BLaER1 (cell line): ENCODE measurements at regions not wholly inside any gene's neighbourhood (a gene's known extent, or its start where the extent isn't known, plus 50 kb on each side); places are given as distances from the start of the nearest gene placed in this dataset.

Experiments used
- H3K27ac ChIP-seq: shearing (Covaris generic); formaldehyde crosslinking; 2 replicates; pipeline ENCODE4 v1.8.1; 2022
- H3K27me3 ChIP-seq: shearing (Covaris generic); formaldehyde crosslinking; 2 replicates; pipeline ENCODE4 v1.8.1; 2022
- H3K36me3 ChIP-seq: shearing (Covaris generic); formaldehyde crosslinking; 2 replicates; pipeline ENCODE4 v1.8.1; 2022
- H3K4me1 ChIP-seq: shearing (Covaris generic); formaldehyde crosslinking; 2 replicates; pipeline ENCODE4 v1.8.1; 2022
- H3K4me2 ChIP-seq: shearing (Covaris generic); formaldehyde crosslinking; 2 replicates; pipeline ENCODE4 v1.8.1; 2022
- H3K4me3 ChIP-seq: shearing (Covaris generic); formaldehyde crosslinking; 2 replicates; pipeline ENCODE4 v1.8.1; 2022
- H3K9ac ChIP-seq: shearing (Covaris generic); formaldehyde crosslinking; 2 replicates; pipeline ENCODE4 v1.8.1; 2022
- H3K9me3 ChIP-seq: shearing (Covaris generic); formaldehyde crosslinking; 2 replicates; pipeline ENCODE4 v1.8.1; 2022
- H4K20me1 ChIP-seq: shearing (Covaris generic); formaldehyde crosslinking; 2 replicates; pipeline ENCODE4 v1.8.1; 2022
- Cebpa-rat ChIP-seq: shearing (Covaris generic); IDR thresholded peaks from 2 replicates; pipeline ENCODE4 v1.8.1; 2022

DNA sequence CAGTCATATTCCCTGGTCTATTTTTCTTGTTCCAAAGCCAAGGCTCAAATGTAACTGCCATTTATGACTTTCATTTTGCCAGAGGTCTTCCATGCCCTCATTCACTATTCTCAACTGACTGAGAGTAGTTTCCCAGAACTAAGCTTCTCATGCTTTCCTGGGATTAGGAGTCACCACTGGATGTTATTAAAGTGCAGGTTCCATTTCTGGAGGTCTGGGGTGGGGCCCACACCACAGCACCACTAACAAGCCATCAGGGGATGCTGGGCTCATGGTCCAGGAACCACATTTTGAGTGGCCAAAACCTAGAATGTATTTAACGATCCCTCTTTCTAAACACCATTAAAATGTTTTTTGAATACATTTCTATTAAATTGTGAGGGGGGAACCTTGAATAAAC is 677.6 kb downstream of the SEMA5A start:
- Histone ChIP-seq H3K4me2 (no peak overlapping the region), H3K4me1 (peaks cover 13% of the 10 kb centered on the region), H3K9me3 (no peaks in the 10 kb centered on the region), H4K20me1 (no peaks in the 10 kb centered on the region), H3K27ac (no peak overlapping the region), H3K9ac (no peak overlapping the region), H3K4me3 (no peak overlapping the region), H3K27me3 (no peaks in the 10 kb centered on the region), H3K36me3 (no peaks in the 10 kb centered on the region)
- no peak for TF ChIP-seq Cebpa-rat

DNA sequence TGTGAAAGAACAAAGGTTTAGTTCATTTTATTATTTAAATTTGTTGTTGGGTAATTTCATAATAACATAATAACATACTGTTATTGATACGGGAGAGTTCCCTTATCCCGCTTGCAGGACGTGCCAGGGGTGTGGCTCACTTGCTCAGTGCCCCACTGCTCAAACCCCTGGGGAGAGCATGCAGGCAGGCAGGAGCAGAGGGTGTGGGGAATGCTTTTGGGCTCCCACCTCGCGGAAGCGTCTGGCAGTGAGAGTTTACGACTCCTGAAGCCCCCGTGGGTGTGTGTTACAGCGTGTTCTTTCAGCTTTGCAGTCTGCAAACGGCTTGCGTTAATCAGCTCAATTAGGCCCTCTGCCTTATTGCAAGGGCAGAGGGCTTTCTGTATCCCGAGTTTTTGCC is 675.9 kb downstream of the SEMA5A start:
- no peaks in the 10 kb centered on the region for H3K9me3 ChIP-seq
- H3K36me3 ChIP-seq = no peaks in the 10 kb centered on the region
- peaks cover 13% of the 10 kb centered on the region for H3K4me1 ChIP-seq
- H3K27me3 ChIP-seq = no peaks in the 10 kb centered on the region
- TF ChIP-seq Cebpa-rat = no peak
- no peak overlapping the region for H3K27ac ChIP-seq
- no peaks in the 10 kb centered on the region for H4K20me1 ChIP-seq
- H3K4me3 ChIP-seq = no peak overlapping the region
- no peak overlapping the region for H3K4me2 ChIP-seq
- no peak overlapping the region for H3K9ac ChIP-seq

DNA sequence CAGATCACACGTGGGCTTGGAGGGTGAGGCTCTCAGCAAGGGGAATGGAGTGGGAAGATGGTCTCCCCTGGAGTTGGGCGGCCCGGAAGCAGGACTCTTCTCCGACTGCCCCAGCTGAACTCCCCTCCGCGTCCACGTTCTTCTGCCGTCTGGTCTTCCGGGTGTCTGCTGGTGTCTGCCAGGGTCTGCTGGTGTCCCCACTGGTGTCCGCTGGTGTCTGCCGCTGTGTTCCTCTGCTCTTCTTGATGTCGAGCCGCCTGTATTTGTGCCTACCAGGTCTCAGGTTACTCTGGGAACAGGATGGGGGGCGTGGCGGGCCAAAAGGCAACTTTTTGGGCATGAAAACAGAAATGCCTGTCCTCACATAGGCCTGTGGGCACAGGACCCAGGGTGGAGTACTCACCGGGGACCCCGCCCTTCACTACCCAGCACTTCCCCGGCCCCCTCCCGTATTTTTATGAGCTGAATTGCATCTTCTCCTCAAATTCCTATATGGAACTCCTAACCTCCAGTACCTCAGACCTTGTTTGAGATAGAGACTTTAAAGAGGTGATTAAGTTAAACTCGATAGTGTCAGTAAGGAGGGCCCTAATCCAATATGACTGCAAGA is 675.4 kb downstream of the SEMA5A start:
- H3K27me3 ChIP-seq = no peaks in the 10 kb centered on the region
- H4K20me1 ChIP-seq = no peaks in the 10 kb centered on the region
- no peak overlapping the region for H3K27ac ChIP-seq
- H3K36me3 ChIP-seq = no peaks in the 10 kb centered on the region
- H3K4me1 ChIP-seq = peaks cover 8% of the 10 kb centered on the region
- no peak overlapping the region for H3K4me3 ChIP-seq
- no peaks in the 10 kb centered on the region for H3K9me3 ChIP-seq
- H3K4me2 ChIP-seq = no peak overlapping the region
- no peak for TF ChIP-seq Cebpa-rat
- H3K9ac ChIP-seq = no peak overlapping the region

DNA sequence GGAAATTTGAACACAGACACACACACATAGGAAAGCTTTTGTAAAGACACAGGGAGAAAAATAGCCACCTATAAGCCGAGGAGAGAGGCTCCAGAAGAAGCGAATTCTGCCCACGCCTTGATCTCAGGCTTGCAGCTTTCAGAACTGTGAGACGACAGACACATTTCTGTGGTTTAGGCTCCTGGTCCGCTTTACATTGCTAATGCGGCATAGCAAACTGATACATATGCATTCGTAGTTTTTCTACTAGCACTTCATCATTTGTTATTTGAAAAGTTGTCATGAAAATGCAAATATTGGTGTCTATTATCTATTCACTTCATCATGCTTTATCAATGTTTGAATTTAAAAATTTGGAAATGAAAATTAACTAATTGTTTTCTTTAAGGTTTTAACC is 674.9 kb downstream of the SEMA5A start:
- no peaks in the 10 kb centered on the region for H3K27me3 ChIP-seq
- H3K4me2 ChIP-seq = no peak overlapping the region
- no peaks in the 10 kb centered on the region for H3K9me3 ChIP-seq
- no peaks in the 10 kb centered on the region for H4K20me1 ChIP-seq
- TF ChIP-seq Cebpa-rat = no peak
- H3K27ac ChIP-seq = no peak overlapping the region
- no peak overlapping the region for H3K9ac ChIP-seq
- peaks cover 7% of the 10 kb centered on the region for H3K4me1 ChIP-seq
- H3K4me3 ChIP-seq = no peak overlapping the region
- no peaks in the 10 kb centered on the region for H3K36me3 ChIP-seq

DNA sequence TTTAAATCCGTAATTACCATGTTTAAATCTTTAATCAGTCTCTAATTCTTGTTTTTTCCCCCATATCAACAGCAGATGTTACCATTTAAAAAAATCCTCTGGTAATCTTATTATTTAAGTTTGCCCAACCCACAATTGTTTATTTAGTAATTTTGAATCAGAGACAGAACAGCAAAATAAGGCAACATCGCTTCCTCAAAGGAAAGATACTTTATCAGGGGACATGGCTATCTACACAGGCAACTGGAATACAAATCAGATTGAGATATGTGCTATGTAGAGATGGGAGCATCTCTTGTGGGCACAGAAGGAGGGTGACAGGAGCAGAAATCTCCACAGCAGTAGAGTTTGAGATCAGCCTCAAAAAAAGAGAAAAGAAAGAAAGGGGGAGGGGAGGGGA is 674.4 kb downstream of the SEMA5A start:
- Histone ChIP-seq H3K4me3 (no peak overlapping the region), H3K9ac (no peak overlapping the region), H3K27ac (no peak overlapping the region), H4K20me1 (no peaks in the 10 kb centered on the region), H3K4me2 (no peak overlapping the region), H3K27me3 (no peaks in the 10 kb centered on the region), H3K9me3 (no peaks in the 10 kb centered on the region), H3K4me1 (peaks cover 3% of the 10 kb centered on the region), H3K36me3 (no peaks in the 10 kb centered on the region)
- TF ChIP-seq Cebpa-rat = no peak

DNA sequence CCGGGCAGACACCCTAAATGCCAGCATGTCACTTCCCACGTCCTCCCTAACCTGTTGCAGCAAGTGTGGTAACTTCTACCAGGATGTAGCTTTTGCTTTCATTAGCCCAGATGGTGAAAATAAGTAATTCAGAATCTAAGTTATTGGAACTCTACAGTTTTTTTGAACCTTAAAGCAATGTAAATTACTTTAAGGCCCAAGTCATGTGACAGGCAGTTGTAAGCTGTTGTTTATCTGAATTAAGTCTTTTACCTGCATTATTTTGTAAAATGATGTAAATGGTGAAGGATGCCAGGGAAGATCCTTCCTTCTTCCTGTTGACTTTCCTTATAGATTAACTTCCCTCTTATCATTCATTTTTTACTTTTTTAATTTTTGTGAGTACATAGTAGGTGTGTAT is 670.2 kb downstream of the SEMA5A start:
- no peak overlapping the region for H3K4me3 ChIP-seq
- no peak overlapping the region for H3K9ac ChIP-seq
- no peaks in the 10 kb centered on the region for H3K27me3 ChIP-seq
- no peaks in the 10 kb centered on the region for H3K9me3 ChIP-seq
- no peak overlapping the region for H3K27ac ChIP-seq
- no peak overlapping the region for H3K4me2 ChIP-seq
- no peaks in the 10 kb centered on the region for H3K4me1 ChIP-seq
- no peak for TF ChIP-seq Cebpa-rat
- H4K20me1 ChIP-seq = no peaks in the 10 kb centered on the region
- H3K36me3 ChIP-seq = no peaks in the 10 kb centered on the region

DNA sequence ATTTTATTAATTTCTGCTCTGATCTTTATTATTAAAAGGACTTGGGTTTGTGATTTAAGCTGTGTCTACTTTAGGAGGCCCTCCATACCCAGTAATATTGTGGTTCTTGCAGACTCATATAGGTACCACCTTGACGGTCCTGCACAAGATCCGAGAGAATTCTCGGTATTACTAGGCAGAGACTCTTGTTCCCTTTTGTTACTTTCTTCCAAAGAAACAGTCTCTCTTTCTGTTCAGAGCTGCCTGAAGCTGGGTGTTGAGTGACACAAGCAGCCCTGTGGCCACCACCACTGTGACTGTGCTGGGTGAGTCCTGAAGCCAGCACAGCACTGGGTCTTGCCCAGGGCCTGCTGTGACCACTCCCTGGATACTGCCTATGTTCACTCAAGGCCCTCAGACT is 666.6 kb downstream of the SEMA5A start:
- Histone ChIP-seq H3K4me3 (no peak overlapping the region), H4K20me1 (no peaks in the 10 kb centered on the region), H3K27me3 (no peaks in the 10 kb centered on the region), H3K9ac (no peak overlapping the region), H3K4me2 (no peak overlapping the region), H3K9me3 (no peaks in the 10 kb centered on the region), H3K27ac (no peak overlapping the region), H3K4me1 (no peaks in the 10 kb centered on the region), H3K36me3 (no peaks in the 10 kb centered on the region)
- TF ChIP-seq Cebpa-rat = no peak

DNA sequence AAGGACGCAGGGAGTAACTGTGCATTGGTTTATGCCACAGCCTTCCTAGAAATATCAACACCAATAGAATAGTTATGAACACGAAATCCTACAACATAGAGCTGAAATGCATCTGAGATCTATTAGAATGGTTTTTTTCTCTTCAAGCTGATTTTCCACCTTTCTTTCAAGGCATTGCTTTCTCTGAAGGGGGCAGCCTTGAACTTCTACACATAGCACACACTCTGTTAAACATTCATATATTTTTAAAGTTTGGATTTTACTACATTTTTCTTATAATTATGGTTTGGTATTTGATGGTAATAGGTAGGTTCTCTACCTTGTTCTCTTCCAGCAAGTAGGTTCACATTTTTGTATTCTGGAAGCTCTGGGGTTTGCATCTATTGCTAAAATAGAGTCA is 661.8 kb downstream of the SEMA5A start:
- no peak for TF ChIP-seq Cebpa-rat
- H3K4me3 ChIP-seq = no peak overlapping the region

DNA sequence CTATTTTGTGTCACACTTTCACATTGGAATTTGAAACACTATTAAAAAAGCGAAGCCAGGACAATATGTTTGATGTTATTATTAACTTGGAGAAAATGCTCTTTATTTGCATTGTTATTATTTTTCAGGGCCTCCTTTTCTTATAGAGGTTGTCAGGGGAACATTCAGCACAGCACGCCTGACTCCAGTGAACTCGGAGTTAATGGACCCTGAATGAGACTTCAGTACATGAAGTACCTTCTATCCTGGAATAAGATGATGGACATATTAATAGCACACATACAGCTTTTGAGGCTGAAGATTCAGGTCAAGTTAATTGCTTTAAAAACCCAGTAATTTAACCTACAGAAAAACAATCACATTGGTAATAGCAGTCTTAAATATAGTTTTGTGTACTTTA is 652.9 kb downstream of the SEMA5A start:
- no peak for TF ChIP-seq Cebpa-rat
- Histone ChIP-seq H3K4me1 (peaks cover 7% of the 10 kb centered on the region; the same call in 1 of the 2 replicates), H3K4me3 (no peak overlapping the region), H3K4me2 (no peak overlapping the region), H3K27me3 (no peaks in the 10 kb centered on the region), H3K9me3 (no peaks in the 10 kb centered on the region), H3K27ac (no peak overlapping the region), H4K20me1 (no peaks in the 10 kb centered on the region), H3K36me3 (no peaks in the 10 kb centered on the region), H3K9ac (no peak overlapping the region)

More for the DNA sequence above, 661.8 kb downstream of the SEMA5A start:
- peaks cover 3% of the 10 kb centered on the region; the same call in 1 of the 2 replicates for H3K9me3 ChIP-seq
- H4K20me1 ChIP-seq = no peaks in the 10 kb centered on the region
- no peak overlapping the region for H3K27ac ChIP-seq
- no peak overlapping the region for H3K4me2 ChIP-seq
- H3K9ac ChIP-seq = no peak overlapping the region
- H3K4me1 ChIP-seq = no peaks in the 10 kb centered on the region
- no peaks in the 10 kb centered on the region for H3K27me3 ChIP-seq
- no peaks in the 10 kb centered on the region for H3K36me3 ChIP-seq

DNA sequence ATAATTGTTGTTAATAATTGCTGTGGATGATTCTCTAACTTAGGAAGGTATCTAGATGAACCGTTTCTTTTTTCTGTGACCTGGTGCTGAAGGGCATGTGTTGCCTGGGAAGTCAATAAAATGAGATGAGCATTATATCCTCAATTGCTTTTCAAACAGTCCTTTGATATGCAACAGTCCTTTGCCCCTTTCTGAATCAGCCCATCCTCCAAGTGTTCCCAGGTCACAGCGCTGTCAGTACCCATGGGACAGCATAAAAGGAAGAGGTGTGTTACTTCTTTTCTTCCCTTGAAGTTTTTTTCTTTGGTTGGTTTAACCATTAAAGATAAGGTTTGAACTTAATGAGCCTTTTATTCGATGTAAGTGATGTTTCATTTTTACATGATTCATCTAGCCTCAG is 651.8 kb downstream of the SEMA5A start:
- Histone ChIP-seq H3K27ac (no peak overlapping the region), H3K9ac (no peak overlapping the region), H3K4me2 (no peak overlapping the region), H3K36me3 (no peaks in the 10 kb centered on the region), H3K27me3 (no peaks in the 10 kb centered on the region), H4K20me1 (no peaks in the 10 kb centered on the region), H3K4me3 (no peak overlapping the region), H3K4me1 (peaks cover 7% of the 10 kb centered on the region; the same call in 1 of the 2 replicates), H3K9me3 (no peaks in the 10 kb centered on the region)
- no peak for TF ChIP-seq Cebpa-rat

DNA sequence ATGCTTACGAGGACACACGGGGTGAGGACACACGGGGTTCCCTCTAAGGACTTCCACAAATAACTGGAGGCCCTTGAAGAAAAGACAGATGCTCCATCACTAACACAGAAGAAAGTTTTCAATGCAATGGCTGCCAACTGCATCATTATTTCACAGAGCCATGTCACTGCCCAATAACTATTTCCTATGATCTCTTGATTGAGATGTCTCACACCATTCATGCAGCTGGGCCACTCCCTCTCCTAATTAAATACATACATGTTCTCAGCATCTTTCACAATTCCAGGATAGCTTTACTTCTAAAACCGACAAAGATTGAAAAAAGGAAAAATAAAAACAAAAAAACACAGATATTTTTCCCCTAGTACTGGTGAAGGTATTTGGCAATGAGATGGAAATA is 650.8 kb downstream of the SEMA5A start:
- H3K9me3 ChIP-seq = no peaks in the 10 kb centered on the region
- no peak for TF ChIP-seq Cebpa-rat
- H3K27me3 ChIP-seq = no peaks in the 10 kb centered on the region

More for the DNA sequence above, 650.8 kb downstream of the SEMA5A start:
- Histone ChIP-seq H3K36me3 (no peaks in the 10 kb centered on the region), H3K4me2 (no peak overlapping the region), H3K4me3 (no peak overlapping the region), H3K4me1 (peaks cover 7% of the 10 kb centered on the region; the same call in 1 of the 2 replicates), H3K9ac (no peak overlapping the region), H4K20me1 (no peaks in the 10 kb centered on the region), H3K27ac (no peak overlapping the region)
